GM13976 (cell line): ENCODE measurements at regions not wholly inside any gene's neighbourhood (a gene's known extent, or its start where the extent isn't known, plus 50 kb on each side); places are given as distances from the start of the nearest gene placed in this dataset.

ENCODE experiments used
- DNase-seq: peaks from one replicate; pipeline ENCODE4 v3.0.0; 2012; ENCODE audit warnings: low spot score
- in situ Hi-C: fragments of 300-500 bp; cut with MboI; formaldehyde crosslinking; loops from one replicate; pipeline ENCODE4 v1.12.0; 2022; ENCODE audit warnings: low sequenced_read_pairs, mixed read lengths, inconsistent platforms; ENCODE audit not compliant: unreplicated experiment
- TF ChIP-seq, protein P1 (sequence below): IDR thresholded peaks from 2 replicates; pipeline ENCODE4 v1.5.1; 2012; ENCODE audit warnings: borderline replicate concordance, mild to moderate bottlenecking; ENCODE audit not compliant: insufficient read depth; ENCODE audit errors: extremely low read depth, missing control alignments, control extremely low read depth

DNA sequence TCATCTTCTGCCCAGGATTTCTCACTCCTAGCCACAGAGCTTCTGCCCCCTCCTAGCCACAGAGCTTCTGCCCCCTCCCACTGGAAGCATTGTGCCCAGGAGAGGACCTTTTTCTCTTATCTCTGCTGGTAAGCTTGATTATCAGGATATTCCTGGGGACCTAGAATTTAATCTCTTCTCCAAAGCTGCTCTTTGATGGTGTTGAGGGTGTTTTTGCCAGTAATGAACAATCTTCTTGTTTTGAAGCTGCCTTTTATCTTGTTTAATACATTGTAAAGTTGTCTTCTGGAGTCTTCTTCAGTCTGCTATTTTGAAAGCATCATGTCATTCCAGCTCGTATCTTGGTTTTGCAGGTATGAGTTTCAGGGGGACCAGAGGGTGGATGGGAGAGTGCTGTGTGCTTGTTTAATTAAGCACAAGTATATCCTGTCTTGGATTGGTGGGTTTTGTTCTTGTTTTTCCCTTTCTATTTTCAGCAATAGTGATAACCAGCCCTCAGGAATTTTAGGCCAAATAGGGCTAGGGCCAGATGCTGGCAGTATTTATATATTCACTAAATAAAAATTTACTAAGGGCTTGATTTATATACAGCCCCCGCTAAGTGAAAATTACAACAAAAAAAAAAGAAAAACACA lies 214.0 kb upstream of the DMRT1 start:
- no peak for DNase-seq
- TF ChIP-seq, protein P1, sequence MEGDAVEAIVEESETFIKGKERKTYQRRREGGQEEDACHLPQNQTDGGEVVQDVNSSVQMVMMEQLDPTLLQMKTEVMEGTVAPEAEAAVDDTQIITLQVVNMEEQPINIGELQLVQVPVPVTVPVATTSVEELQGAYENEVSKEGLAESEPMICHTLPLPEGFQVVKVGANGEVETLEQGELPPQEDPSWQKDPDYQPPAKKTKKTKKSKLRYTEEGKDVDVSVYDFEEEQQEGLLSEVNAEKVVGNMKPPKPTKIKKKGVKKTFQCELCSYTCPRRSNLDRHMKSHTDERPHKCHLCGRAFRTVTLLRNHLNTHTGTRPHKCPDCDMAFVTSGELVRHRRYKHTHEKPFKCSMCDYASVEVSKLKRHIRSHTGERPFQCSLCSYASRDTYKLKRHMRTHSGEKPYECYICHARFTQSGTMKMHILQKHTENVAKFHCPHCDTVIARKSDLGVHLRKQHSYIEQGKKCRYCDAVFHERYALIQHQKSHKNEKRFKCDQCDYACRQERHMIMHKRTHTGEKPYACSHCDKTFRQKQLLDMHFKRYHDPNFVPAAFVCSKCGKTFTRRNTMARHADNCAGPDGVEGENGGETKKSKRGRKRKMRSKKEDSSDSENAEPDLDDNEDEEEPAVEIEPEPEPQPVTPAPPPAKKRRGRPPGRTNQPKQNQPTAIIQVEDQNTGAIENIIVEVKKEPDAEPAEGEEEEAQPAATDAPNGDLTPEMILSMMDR = no peak
- in situ Hi-C loops = no loop called here

GRCh38 chr9:629146-629545 lies 212.4 kb upstream of the DMRT1 start:
- TF ChIP-seq, protein P1 = no peak
- DNase-seq = no peak
- in situ Hi-C loops = no loop called here

DNA sequence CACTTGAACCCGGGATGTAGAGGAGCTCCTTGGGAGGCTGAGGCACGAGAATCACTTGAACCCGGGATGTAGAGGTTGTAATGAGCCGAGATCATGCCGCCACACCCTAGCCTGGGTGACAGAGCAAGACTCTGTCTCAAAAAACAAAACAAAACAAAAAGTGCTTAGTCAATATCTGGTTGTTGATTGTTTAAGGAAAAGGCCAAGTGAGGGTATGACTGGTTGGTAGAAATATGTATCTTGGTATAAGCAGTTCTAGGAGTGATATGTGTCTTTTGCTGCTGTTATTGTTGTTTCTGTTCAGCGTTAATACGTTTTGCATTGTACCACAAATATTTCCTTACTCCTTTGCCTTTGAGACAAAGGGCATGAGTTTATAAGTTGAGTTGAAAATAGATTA lies 210.7 kb upstream of the DMRT1 start:
- DNase-seq = no peak
- TF ChIP-seq, protein P1 = no peak
- in situ Hi-C loops = no loop called here

- TF ChIP-seq, protein P1 = no peak
- in situ Hi-C loops = no loop called here
- no peak for DNase-seq
These were observed 209.9 kb upstream of the DMRT1 start for GRCh38 chr9:631596-631995.

DNA sequence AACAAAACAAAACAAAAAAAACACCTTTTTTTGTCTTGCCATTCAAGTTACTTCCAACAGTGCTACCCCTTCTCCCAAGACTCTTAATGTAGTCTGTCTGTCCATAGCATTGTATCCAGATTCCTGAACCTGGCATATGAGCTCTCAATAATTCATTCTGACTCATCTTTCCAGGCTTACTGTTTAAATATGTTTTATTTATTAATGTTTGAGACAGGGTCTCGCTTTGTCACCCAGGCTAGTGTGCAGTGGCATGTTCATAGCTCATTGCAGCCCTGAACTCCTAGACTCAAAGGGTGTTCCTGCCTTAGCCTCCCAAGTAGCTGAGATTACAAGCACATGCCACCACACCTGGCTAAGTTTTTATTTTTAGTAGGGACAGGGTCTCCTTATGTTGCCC lies 208.0 kb upstream of the DMRT1 start:
- DNase-seq = no peak
- in situ Hi-C loops = no loop called here
- TF ChIP-seq, protein P1 = no peak

DNA sequence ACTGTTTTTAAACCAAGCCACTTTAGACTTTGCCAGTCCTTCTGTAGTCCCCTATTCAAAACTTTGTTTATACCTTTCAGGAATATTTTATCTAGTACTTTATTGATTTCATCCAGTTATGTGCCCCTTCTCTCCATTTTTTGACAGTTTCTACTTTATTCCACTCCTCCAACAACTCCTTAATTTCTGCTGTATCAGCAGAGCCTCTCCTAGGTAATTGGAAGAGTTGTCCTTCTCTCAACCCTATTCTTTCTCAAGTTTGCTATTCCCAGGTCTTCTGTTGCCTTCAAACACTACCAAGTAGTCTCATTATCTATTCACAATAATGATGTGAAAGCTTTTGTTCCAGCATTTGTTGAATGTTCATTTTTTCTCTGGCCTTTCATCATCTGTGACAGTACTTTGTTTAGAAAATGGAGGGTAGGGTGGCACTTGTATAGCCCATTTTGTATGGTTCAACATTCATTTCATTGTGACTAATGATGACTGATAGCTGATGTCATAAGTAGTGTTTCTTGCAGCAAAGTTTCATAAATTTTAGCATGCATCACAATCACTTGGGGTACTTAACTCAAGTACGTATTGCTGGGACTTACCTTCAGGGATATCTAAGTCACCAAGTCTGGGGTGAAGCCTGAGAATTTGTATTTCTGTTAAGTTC lies 204.4 kb upstream of the DMRT1 start:
- in situ Hi-C loops = no loop called here
- DNase-seq = no peak
- TF ChIP-seq, protein P1 = no peak
